GM19238 (cell line): ENCODE measurements at regions not wholly inside any gene's neighbourhood (a gene's known extent, or its start where the extent isn't known, plus 50 kb on each side); places are given as distances from the start of the nearest gene placed in this dataset.
"Not testable (repeated sequence)": the region's sequence is repeated elsewhere in the genome, so short reads cannot be mapped to it uniquely, and the experiment has no call there.

ENCODE experiments used
- DNase-seq: peaks from one replicate; pipeline ENCODE4 v3.0.0; 2011; ENCODE audit warnings: low spot score; ENCODE audit not compliant: insufficient read length

DNA sequence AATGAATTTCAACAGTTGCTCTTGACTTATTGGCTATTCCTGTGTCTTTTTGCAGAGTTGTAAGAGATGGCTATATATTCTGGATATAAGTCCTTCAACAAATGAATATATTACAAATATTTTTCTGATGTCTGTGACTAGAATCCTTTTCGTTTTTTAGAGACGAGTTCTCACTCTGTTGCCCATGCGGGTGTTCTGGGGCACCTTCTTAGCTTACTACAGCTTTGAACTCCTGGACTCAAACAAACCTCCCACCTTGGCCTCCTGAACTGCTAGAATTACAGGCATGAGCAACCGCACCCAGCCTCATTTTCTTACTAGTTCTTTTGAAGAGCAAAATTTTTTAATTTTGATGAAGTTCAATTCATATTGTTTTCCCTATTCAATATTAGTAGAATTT, 287.8 kb downstream of the LIG4 start:
- DNase-seq: no peak

DNA sequence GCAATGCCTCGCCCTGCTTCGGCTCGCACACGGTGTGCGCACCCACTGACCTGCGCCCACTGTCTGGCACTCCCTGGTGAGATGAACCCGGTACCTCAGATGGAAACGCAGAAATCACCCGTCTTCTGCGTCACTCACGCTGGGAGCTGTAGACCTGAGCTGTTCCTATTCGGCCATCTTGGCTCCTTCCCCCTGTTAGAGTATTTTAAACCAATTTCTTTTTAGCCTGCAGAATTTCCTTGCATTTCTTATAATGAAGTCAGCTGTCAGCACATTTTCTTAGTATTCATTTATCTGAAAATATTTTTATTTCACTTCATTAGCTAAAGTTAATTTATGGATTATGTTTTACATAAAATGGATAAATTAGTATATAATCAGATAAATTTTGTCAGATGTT, 288.8 kb downstream of the LIG4 start:
- DNase-seq: not testable (repeated sequence)

DNA sequence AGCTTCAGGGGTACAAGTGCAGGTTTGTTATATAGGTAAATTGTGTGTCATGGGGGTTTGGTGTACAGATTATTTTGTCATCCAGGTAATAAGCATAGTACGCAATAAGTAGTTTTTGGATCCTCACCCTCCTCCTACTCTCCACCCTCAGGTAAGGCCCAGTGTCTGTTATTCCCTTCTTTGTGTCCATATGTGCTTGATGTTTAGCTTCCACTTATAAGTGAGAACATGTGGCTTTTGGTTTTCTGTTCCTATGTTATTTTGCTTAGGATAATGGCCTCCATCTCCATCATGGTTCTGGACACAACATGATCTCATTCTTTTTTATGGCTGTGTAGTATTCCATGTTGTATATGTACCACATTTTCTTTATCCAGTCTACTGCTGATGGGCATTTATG, 298.4 kb downstream of the LIG4 start:
- not testable (repeated sequence) for DNase-seq

DNA sequence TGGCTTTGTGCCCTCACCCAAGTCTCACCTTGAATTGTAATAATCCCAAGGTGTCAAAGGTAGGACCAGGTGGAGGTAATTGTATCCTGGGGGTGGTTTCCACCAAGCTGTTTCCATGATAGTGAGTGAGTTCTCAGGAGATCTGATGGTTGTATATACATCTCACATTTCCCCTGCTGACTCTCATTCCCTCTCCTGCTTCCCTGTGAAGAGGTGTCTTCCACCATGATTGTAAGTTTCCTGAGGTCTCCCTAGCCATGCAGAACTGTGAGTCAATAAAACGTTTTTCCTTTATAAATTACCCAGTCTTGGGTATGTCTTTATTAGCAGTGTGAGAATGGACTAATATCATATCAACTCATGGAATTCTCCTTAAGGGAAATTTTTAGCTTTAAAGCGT, 302.6 kb downstream of the LIG4 start:
- DNase-seq: no peak

DNA sequence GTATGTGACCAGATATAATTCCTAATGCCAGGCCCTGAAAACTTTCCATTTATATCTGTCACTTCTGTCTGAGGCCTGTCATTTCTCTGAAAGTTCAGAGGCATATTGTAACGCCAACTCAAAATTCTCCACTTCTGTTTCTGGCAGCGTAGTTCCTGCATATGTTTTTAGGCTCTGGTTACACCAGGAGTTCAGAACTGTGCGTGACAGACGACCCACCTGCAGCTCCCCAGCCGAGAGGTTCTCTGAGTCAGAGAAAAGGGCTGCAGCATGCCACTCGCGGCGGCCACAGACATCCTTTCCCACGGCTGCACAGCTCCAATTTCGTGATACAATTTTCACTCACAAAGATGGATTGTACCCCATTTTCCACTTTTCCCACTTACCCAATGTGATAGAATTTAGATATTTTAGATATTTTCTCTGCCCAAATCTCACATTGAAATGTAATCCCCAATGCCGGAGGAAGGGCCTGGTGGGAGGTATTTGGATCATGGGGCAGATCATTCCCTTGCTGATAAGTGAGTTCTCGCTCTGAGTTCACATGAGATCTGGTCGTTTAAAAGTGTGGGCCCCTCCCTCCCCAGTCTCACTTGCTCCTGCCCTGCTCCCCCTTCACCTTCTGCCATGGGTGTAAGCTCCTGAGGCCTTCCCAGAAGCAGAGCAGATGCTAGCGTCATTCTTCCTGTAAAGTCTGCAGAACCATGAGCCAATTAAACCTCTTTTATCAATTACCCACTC, 308.1 kb downstream of the LIG4 start:
- DNase-seq: no peak

DNA sequence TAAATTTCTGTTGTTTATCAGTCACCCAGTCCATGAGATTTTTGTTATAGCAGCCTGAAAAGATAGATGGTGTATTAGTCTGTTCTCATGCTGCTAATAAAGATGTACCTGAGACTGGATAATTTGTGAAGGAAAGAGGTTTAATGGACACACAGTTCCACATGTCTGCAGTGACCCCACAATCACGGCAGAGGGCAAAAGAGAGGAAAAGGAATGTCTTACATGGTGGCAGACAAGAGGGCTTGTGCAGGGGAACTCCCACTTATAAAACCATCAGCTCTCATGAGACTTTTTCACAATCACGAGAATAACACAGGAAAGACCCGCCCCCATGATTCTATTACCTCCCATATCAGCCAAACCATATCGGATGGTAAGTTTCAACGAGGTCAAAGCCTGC, 309.2 kb downstream of the LIG4 start:
- no peak for DNase-seq

DNA sequence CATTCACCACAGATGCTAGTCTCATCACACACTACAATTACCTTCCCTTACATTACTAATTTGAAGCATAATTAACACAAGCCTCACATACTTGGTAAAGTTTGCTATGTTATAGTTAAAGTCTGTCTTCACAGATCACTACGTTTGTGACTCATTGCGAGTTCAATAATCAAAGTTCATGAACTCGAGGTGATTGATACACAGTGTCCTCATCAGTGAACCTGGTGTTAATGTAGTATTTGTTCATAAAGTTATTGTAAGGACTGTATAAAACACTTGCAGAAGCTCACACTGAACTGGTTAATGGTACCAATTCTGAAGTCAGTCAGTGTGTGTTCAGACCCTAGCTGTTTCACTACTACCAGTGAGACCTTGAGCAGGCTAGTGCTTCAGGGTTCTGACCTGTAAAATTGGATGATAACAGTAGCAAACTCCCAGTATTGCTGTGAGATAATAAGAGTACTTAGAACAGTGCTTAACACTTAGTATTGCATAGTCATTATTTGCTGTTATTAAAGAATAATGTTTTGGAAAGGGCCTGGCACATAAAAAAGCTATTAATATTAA, 313.3 kb downstream of the LIG4 start:
- no peak for DNase-seq

DNA sequence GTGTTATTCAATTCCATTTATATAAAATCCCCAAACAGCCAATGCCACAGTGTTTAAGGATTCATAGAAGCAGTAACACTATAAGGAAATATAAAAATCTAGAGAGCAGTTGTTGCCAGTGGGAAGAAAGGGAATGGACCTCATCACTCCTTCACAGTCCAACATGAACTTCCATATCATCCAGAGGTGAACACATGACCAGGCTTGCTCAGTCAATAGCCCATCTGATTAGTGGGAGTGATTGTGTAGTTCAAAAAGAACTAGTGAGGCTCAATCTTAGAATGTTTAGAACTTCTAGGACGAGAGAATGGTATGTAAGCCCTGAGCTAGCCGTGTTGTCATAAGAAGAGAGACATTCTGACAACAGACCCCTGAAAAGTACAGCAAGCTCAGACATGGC, 314.1 kb downstream of the LIG4 start:
- no peak for DNase-seq

DNA sequence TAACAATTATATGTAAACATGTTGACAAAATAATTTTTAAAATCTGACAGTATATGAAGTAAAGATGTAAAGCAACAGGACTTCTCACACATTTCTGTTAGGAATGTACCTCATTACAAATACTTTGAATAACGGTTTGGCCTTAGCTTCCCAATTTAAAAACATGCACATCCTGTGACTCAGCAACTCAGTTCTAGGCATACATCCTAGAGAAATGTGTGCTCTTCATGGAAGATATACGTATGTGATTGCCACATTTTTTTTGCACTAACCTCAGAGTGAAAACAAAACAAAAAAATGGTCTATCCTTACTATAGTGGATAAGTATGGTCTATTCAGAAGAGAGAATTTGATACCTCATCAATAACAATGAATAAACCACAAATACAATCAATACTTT, 314.6 kb downstream of the LIG4 start:
- DNase-seq: no peak

DNA sequence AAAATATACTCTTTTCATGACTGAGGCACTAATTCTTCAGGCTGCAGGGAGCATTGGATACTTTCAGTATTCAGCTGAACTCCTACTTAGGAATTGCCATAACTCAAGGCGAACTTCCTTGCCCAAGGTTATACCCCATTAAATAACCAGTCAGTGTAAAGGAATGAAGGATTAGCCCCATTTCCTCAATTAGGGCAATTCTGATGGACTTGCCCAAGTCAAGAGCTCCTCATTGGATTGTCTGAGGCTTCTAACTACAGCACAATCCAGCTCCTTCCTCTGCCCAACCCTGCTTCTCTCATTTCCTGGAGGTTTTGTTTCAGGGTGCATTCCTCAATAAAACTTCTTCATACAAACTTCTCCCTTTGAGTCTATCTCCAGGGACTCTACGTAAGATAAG, 329.2 kb downstream of the LIG4 start:
- DNase-seq: no peak

DNA sequence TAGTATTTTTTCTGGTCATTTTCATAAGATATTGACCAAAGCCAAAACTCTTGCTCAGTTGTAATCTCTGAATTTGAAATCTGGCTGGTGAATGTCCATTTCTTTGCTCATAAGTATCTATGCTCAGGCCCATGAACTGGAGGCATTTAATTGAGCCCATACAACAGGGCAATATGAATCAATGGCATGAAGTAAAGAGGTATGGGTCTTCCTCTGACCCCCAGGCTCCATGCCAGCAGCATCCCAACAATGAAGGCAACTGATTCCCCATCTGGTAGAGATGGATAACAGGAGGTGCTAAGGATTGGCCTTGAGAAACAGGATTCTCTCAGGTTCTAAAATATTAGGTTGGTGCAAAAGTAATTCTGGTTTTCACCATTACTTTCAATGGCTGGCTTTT, 330.8 kb downstream of the LIG4 start:
- no peak for DNase-seq

DNA sequence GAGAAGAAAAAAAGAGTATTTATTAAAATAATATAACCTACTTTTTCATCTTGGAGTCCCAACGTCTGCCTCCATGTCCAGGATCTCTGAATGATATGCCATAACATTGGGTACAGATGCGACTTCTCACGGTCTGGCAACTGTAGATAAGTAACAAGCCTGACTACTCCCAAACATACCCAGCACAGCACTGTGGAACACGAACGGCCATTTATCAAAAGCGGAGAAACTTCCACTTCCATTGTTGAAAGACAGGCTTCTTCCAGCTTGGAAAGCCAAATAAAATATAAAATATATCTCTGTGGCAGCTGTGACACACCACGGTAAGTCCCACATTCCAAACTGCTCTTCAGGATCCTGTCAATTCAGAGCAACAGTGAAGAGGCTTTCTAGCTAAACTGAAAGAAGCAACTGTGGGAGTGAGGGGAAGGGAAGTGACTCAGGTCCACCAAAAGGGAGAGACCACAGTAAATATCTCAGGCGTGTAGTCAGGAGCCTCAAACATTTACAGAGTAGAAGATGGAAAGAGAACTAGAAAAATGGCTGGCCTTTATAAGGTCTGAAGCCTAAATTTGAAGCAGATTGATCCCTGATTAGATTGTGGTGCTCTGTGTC, 331.7 kb downstream of the LIG4 start:
- DNase-seq: no peak

DNA sequence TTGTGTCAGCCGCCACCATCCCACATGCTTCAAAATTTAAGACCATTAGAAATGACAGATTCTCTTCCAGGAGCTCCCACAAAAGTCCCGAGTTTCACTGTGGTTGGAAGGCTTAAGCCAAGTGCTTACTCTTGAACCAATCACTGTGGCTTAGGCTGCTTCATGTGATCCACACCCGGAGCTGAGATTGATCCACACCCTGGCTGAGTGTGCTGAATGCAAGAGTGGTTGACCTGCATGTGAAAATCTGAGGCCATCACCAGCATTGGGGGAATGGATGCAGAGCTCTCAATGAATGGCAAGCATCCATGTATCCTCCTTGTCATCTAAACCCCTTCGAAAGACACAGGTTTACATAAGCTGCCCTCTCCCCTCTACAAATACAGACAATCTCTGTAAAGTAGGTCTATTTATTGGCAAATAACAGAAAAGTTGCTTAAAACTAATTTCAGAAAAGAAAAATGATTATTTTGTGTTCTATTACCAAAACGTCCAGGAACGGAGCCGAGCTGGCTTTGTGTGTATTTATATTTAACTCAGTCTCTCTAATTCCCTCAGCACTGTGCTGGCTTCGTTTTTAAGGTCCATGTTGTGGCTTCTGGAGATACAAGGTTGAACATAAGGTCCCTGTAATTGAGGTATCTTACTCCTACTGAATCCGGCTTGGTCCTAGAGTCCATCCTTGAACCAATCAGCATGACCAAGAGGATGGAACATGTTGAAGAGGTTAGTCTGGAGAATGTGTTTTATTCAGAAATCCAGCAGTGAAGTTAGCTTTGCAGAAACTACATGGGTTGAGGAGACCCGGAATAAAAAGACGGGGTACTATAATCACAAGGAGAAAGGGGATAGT, 332.4 kb downstream of the LIG4 start:
- DNase-seq: no peak

DNA sequence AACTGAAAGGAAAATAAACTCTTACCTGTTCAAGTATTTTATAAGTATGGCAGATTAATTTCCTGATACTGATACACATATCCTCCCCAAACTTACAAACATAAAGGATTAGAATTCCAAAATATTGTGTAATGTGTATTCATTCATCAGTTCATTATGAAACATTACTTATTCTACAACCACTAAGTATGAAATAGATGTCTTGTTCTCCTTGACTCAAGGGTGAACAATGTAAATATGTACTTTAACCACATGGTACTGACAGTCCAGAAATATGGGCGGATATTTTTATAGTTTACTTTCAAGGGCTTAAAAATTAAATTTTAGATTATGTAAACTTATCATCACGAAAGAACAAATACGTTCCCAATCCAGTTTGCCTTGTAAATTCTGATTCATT, 334.0 kb downstream of the LIG4 start:
- no peak for DNase-seq

DNA sequence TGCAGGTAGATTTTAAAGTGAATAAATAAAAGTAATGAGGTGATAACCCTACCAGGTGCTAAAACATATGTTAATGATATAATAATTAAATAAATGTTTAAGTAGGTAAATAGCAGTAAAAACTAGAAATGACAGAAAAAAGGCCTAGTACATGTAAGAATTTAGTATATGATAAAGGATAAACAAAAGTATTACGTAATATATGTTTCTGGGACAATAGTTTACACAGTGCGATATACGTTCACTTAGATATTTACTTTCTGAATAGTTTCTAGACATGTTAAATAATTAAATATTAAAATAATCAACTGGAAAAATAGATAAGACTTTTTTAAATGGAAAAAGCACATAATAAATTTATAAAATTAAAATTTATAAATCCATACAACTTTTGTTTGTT, 340.9 kb downstream of the LIG4 start:
- DNase-seq: no peak

DNA sequence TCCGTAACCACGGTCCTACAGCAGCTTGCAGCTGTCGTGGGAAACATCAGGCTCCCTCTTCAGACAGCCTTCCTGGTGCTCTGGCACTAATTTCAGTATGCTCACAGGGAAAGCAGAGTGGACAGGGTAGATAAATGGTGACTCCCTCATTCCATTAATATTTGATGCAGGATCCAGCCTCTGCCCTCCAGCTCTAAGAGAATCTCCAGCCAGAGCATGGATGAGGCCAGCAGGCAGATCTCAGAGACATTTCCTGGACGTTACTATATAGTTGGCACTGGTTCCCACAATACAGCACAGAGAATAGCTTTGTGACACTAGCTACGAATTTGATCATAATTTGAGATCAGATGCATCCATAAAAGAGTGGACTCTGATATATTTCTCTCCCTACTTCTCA, 341.4 kb downstream of the LIG4 start:
- no peak for DNase-seq

DNA sequence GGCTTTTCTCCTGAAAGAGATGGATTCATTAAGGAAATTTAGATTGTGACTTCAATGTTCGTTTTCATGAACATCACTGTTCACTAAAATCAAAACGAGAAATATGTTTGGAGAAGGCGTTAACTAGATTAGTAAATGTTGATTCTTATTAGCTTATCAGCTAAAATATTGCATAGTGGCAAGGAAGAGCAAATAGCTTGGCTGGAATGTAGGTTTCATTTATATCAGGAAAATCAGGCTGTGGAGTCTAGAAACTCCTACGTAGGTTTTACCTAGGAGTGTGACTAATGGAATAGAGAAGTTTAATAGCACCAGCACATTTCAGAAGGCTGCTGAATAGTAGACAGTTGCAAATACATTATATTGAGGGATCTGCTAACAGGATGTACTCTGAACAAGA, 344.9 kb downstream of the LIG4 start:
- DNase-seq: no peak

DNA sequence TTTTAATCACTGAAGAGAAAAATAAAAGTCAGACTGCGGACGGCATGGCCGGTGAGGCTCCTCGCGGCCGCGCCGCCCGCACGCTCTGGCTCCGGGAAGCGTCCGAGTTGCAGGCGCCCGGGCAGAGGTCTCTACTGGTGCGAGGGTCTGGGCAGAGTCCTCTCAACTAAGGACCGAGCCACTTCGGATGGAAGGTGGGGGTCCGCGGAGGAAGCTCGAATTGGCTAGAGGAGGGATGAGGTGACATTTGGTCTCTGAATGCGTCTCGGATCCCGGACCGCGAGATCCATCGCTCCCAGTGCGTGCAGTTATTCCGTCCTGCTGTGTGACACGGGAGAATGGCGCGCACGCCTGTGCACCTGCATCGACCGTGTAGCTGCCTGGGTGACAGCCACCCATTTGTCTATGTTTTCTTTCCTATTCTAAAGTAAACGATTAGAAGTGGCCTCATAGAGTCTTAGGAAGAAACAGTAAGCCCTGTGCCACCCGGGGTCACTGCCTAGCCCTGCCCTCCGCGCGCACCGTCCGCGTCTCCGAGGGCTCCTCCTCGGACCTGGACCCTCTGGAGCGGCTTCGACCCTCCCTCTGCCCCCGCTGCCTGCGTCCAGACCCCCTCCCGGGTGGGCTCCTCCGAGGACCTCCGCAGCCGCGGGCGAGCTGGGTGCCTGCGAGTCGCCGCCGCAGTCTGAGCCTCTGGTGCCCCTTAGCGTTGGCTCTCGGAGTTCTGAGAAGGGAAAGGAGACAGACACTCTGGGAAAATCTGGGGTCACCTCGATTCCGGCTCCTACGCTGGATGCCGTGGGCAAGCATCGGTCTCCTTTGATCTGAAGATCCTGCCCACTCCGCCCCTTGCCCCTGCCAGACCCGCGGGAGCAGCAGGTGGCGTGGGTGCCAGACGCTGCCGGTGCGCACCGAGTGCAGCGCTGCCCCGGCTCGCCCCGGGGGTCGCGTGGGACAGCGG, 347.4 kb downstream of the LIG4 start:
- no peak for DNase-seq

DNA sequence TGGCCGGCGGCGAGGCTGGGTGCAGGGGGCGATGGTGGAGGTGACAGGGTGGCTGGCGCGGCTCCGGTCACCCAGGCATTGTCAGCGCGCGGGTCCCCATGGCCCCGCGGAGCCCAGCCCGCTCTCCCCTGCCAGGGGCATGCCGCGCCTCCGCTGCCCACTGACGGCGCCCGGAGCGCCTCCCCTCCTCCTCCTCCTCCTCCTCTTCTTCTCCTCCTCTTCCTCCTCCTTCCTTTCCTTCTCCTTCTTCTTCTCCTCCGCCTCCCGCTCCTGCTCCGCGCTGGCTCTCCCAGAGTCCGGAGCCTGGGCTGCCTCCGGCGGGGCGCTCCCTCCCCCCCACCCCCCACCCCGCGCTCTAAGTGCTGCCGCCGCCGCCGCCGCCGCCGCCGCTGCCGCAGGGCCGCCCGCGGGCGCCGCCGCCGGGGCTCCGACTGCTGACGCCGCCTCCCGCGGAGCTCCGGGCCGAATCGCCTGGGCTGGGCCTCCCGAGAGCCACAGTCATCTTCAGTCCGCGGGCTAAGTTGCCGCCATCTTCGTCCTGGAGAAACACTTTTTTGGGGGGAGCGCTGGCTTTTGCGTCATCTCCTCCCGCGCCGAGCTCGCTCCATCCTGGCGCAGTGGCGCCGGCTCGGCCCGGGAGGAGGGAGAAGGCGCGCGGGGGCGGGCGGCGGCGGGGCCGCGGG, 348.3 kb downstream of the LIG4 start:
- DNase-seq: no peak
